Endothelial cell of umbilical vein (primary cell): ENCODE measurements at regions not wholly inside any gene's neighbourhood (a gene's known extent, or its start where the extent isn't known, plus 50 kb on each side); places are given as distances from the start of the nearest gene placed in this dataset.

Source experiments
- BruUV-seq: library from RNA; stranded (reverse); fragments of 400-500 nt; replicated peaks from 2 replicates; lab custom pipeline; 2021; lab: Mats Ljungman, UMichigan
- CTCF ChIA-PET: fragments of 300-600, 350-600 bp; sonication (Branson Sonifier 250); formaldehyde crosslinking; loops from one replicate; lab custom pipeline; 2021; ENCODE audit warnings: antibody characterized with exemption, inconsistent platforms; lab: Charles Lee
- POLR2A ChIA-PET: fragments of 300-600, 350-600 bp; sonication (Branson Sonifier 250); formaldehyde crosslinking; loops from one replicate; lab custom pipeline; 2021; ENCODE audit warnings: antibody characterized with exemption, inconsistent platforms; lab: Charles Lee
- DNase-seq: peaks from one replicate; pipeline ENCODE4 v3.0.0-alpha.2; 2011; ENCODE audit warnings: low read depth, low spot score
- FAIRE-seq: peaks from 2 replicates; lab custom pipeline; 2011; peaks lifted over from hg19 to GRCh38; lab: Jason Lieb, UNC
- H2AFZ ChIP-seq: 2 replicates; pipeline ENCODE4 v1.6.0; 2012; ENCODE audit warnings: low read depth, low read length, control low read depth, inconsistent platforms
- H3K27ac ChIP-seq: 2 replicates; pipeline ENCODE4 v1.5.1; 2011; ENCODE audit warnings: low read depth, mild to moderate bottlenecking, control low read depth, low read length, moderate library complexity; ENCODE audit not compliant: insufficient read depth
- H3K27me3 ChIP-seq, 2 experiments: 2 replicates each; pipeline versions ENCODE4 v1.6.0 to v1.6.1; 2011; ENCODE audit warnings: low read length in 2 of 2, mixed read lengths in 1 of 2; ENCODE audit not compliant: control insufficient read depth in 2 of 2, insufficient read depth in 2 of 2
- H3K36me3 ChIP-seq, 2 experiments: 2 replicates in 1 of 2; 3 replicates in 1 of 2; pipeline ENCODE4 v1.5.1; 2011; ENCODE audit warnings: low read length in 2 of 2, mild to moderate bottlenecking in 1 of 2, moderate library complexity in 1 of 2; ENCODE audit not compliant: control insufficient read depth in 2 of 2, insufficient read depth in 2 of 2; ENCODE audit errors: extremely low read depth in 1 of 2
- H3K4me1 ChIP-seq: 3 replicates; pipeline ENCODE4 v1.5.1; 2011; ENCODE audit warnings: mild to moderate bottlenecking, low read length; ENCODE audit not compliant: control insufficient read depth, insufficient read depth; ENCODE audit errors: extremely low read depth
- H3K4me2 ChIP-seq: 2 replicates; pipeline ENCODE4 v1.6.1; 2011; ENCODE audit warnings: low read length, control low read depth, mixed read lengths; ENCODE audit not compliant: insufficient read depth
- H3K4me3 ChIP-seq, 3 experiments: fragments of 200-600 bp in 1 of 3; sonication (generic), shearing (Covaris generic) in 1 of 3; replicated peaks in 1 of 3; 2 replicates each; pipeline ENCODE4 v1.5.1; 2011 to 2016; ENCODE audit warnings: control low read depth in 3 of 3, low read length in 3 of 3, mild to moderate bottlenecking in 2 of 3, inconsistent platforms in 1 of 3, low read depth in 1 of 3, moderate library complexity in 1 of 3; ENCODE audit not compliant: insufficient read depth in 1 of 3
- H3K79me2 ChIP-seq: 2 replicates; pipeline ENCODE4 v1.6.0; 2012; ENCODE audit warnings: low read length, inconsistent platforms; ENCODE audit not compliant: control insufficient read depth, insufficient read depth
- H3K9ac ChIP-seq: replicated peaks from 2 replicates; pipeline ENCODE3; 2011; ENCODE audit warnings: low read length, control low read depth; ENCODE audit not compliant: insufficient read depth; ENCODE audit errors: extremely low read depth
- H3K9me1 ChIP-seq: replicated peaks from 3 replicates; pipeline ENCODE4 v1.6.0; 2011; ENCODE audit warnings: mild to moderate bottlenecking, low read length; ENCODE audit not compliant: control insufficient read depth, insufficient read depth; ENCODE audit errors: extremely low read depth
- H3K9me3 ChIP-seq: replicated peaks from 2 replicates; pipeline ENCODE4 v1.5.1; 2012; ENCODE audit warnings: low read length, inconsistent platforms; ENCODE audit not compliant: control insufficient read depth, insufficient read depth
- H4K20me1 ChIP-seq: replicated peaks from 2 replicates; pipeline ENCODE3; 2011; ENCODE audit warnings: mild to moderate bottlenecking, low read length; ENCODE audit not compliant: control insufficient read depth, insufficient read depth; ENCODE audit errors: extremely low read depth
- EZH2 ChIP-seq: IDR thresholded peaks from 2 replicates; pipeline ENCODE4 v1.6.1; 2012; ENCODE audit warnings: borderline replicate concordance, low read depth, mild to moderate bottlenecking, moderate library complexity, low read length, inconsistent platforms; ENCODE audit not compliant: severe bottlenecking
- FOS ChIP-seq: IDR thresholded peaks from 2 replicates; pipeline ENCODE4 v1.6.1; 2011; ENCODE audit warnings: mild to moderate bottlenecking, low read length, moderate library complexity, borderline replicate concordance; ENCODE audit not compliant: insufficient read depth
- GATA2 ChIP-seq: IDR thresholded peaks from 2 replicates; pipeline ENCODE4 v1.7.0; 2011; ENCODE audit warnings: low read depth, mild to moderate bottlenecking, moderate library complexity, mixed read lengths, low read length; ENCODE audit not compliant: insufficient read length, insufficient read depth
- JUN ChIP-seq: IDR thresholded peaks from 2 replicates; pipeline ENCODE4 v1.6.1; 2011; ENCODE audit warnings: borderline replicate concordance, low read depth; ENCODE audit not compliant: insufficient read length, insufficient read depth
- MYC ChIP-seq: IDR thresholded peaks from one replicate; pipeline ENCODE4 v1.6.1; 2011; ENCODE audit warnings: mild to moderate bottlenecking, low read depth, low read length
- POLR2A ChIP-seq: IDR thresholded peaks from 2 replicates; pipeline ENCODE4 v1.6.1; 2012; ENCODE audit warnings: low read depth, mild to moderate bottlenecking, control low read depth, low read length
- POLR2AphosphoS5 ChIP-seq: IDR thresholded peaks from 2 replicates; pipeline ENCODE4 v1.6.1; 2012; ENCODE audit warnings: low read depth, mild to moderate bottlenecking, control low read depth, low read length, moderate library complexity; ENCODE audit not compliant: insufficient read depth
- dilution Hi-C: fragments of 300-500 bp; cut with MboI; formaldehyde crosslinking; loops from one replicate; pipeline ENCODE4 v1.15.0; 2019; ENCODE audit warnings: low sequenced_read_pairs; ENCODE audit not compliant: extremely low pct_ligation_motif_present
- intact Hi-C: fragments of 100-400 bp; cut with micrococcal nuclease; formaldehyde crosslinking; loops from one replicate; pipeline ENCODE4 v1.10.0; 2022
- TF ChIP-seq, protein P1 (sequence below), 2 donors: IDR thresholded peaks; 1 replicate in 1 of 2; 2 replicates in 1 of 2; pipeline ENCODE4 v1.5.1; 2011; ENCODE audit warnings: low read length in 2 of 2, mild to moderate bottlenecking in 2 of 2, moderate library complexity in 2 of 2, control low read depth in 1 of 2, inconsistent platforms in 1 of 2, low read depth in 1 of 2; ENCODE audit not compliant: insufficient read depth in 1 of 2; ENCODE audit errors: extremely low read depth in 1 of 2
- TF ChIP-seq, protein P2 (sequence below): IDR thresholded peaks from 2 replicates; pipeline ENCODE4 v1.6.1; 2011; ENCODE audit not compliant: insufficient read depth, insufficient read length

DNA sequence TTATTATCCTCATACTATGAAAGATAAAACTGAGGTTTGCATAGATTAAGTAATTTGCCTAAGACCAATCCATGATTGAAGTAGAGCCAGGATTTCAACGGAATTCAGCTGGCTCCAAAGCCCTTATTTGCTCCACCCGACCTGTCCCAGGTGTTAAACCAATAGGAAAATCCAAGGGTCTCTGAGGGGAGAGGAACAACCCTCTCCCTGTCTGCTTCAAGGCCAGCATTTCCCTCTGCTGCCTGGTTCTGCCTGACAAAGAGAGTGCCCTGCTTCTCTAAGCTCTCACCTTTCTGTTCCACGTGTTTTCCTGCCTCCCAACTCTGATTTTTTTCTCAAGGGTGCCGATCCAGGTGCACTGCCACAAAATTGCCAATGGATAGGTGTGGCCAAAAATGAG, 127.4 kb downstream of the UBE2U start:
- Histone ChIP-seq H3K79me2 (no peaks in the 10 kb centered on the region), H3K27ac (no peak overlapping the region), H3K9ac (no peak overlapping the region), H3K9me1 (no peaks in the 10 kb centered on the region), H3K4me2 (no peak overlapping the region), H3K27me3 (no peaks in the 10 kb centered on the region), H3K36me3 (no peaks in the 10 kb centered on the region), H4K20me1 (no peaks in the 10 kb centered on the region), H3K9me3 (no peaks in the 10 kb centered on the region), H2AFZ (no peak overlapping the region), H3K4me1 (no peaks in the 10 kb centered on the region), H3K4me3 (no peak overlapping the region)
- intact Hi-C loops: no loop called here
- no peak for FAIRE-seq
- dilution Hi-C loops: no loop called here
- TF ChIP-seq POLR2A (no peak), POLR2AphosphoS5 (no peak), FOS (no peak), EZH2 (no peak), MYC (no peak), JUN (no peak), GATA2 (no peak)
- TF ChIP-seq, protein P1, sequence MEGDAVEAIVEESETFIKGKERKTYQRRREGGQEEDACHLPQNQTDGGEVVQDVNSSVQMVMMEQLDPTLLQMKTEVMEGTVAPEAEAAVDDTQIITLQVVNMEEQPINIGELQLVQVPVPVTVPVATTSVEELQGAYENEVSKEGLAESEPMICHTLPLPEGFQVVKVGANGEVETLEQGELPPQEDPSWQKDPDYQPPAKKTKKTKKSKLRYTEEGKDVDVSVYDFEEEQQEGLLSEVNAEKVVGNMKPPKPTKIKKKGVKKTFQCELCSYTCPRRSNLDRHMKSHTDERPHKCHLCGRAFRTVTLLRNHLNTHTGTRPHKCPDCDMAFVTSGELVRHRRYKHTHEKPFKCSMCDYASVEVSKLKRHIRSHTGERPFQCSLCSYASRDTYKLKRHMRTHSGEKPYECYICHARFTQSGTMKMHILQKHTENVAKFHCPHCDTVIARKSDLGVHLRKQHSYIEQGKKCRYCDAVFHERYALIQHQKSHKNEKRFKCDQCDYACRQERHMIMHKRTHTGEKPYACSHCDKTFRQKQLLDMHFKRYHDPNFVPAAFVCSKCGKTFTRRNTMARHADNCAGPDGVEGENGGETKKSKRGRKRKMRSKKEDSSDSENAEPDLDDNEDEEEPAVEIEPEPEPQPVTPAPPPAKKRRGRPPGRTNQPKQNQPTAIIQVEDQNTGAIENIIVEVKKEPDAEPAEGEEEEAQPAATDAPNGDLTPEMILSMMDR (IDR thresholded peaks at IDR 0.05; ENCODE audit: extremely low read depth in 1 of 2, insufficient read depth in 1 of 2, low read depth in 1 of 2, low read length in 2 of 2): no peak
- TF ChIP-seq, protein P2, sequence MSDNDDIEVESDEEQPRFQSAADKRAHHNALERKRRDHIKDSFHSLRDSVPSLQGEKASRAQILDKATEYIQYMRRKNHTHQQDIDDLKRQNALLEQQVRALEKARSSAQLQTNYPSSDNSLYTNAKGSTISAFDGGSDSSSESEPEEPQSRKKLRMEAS: no peak
- DNase-seq: no peak
- ChIA-PET POLR2A (no interaction called here), CTCF (interaction anchor here (0.5 kb wide), 1 partner anchor 246 kb away, joined by 3 read pairs; no protein-coding TSS in a partner anchor)
- BruUV-seq: no TSS peak
